AG04449 (cell line): ENCODE measurements at regions not wholly inside any gene's neighbourhood (a gene's known extent, or its start where the extent isn't known, plus 50 kb on each side); places are given as distances from the start of the nearest gene placed in this dataset.

Source experiments
- CTCF ChIA-PET: fragments of 350-600 bp; formaldehyde crosslinking; extraction: SDS; loops from one replicate; lab custom pipeline; 2021; ENCODE audit warnings: antibody characterized with exemption; lab: Yijun Ruan, JAX
- POLR2A ChIA-PET: fragments of 400-600, 350-600 bp; formaldehyde crosslinking; extraction: SDS; loops from one replicate; lab custom pipeline; 2020; ENCODE audit warnings: antibody characterized with exemption, inconsistent platforms; lab: Yijun Ruan, JAX
- DNase-seq: peaks from one replicate; pipeline ENCODE4 v3.0.0-alpha.2; 2010; ENCODE audit warnings: low read depth, low spot score
- H3K4me3 ChIP-seq: 2 replicates; pipeline ENCODE4 v1.5.1; 2011; ENCODE audit warnings: low read depth, mild to moderate bottlenecking, control low read depth, low read length
- CTCF ChIP-seq: IDR thresholded peaks from one replicate; pipeline ENCODE4 v1.5.1; 2011; ENCODE audit warnings: mild to moderate bottlenecking, moderate library complexity, low read length, control low read depth, inconsistent platforms; ENCODE audit not compliant: insufficient read depth; ENCODE audit errors: missing control alignments

GRCh38 chr3:182063742-182064141 is 352.0 kb downstream of the SOX2 start:
- CTCF ChIA-PET = no interaction called here
- no peak for DNase-seq
- H3K4me3 ChIP-seq = no peak overlapping the region
- no peak for TF ChIP-seq CTCF
- POLR2A ChIA-PET = no interaction called here

- POLR2A ChIA-PET = no interaction called here
- no peak overlapping the region for H3K4me3 ChIP-seq
- DNase-seq = no peak
- TF ChIP-seq CTCF = no peak
- CTCF ChIA-PET = no interaction called here
Measured at GRCh38 chr3:182067423-182067822, 355.7 kb downstream of the SOX2 start.

GRCh38 chr3:182078316-182078715 is 366.6 kb downstream of the SOX2 start:
- CTCF ChIA-PET = no interaction called here
- TF ChIP-seq CTCF = no peak
- DNase-seq = no peak
- POLR2A ChIA-PET = no interaction called here
- no peak overlapping the region for H3K4me3 ChIP-seq

GRCh38 chr3:182078929-182079328 is 367.2 kb downstream of the SOX2 start:
- ChIA-PET CTCF (no interaction called here), POLR2A (no interaction called here)
- no peak overlapping the region for H3K4me3 ChIP-seq
- no peak for TF ChIP-seq CTCF
- no peak for DNase-seq

- no peak for DNase-seq
- no peak for TF ChIP-seq CTCF
- POLR2A ChIA-PET = no interaction called here
- no peak overlapping the region for H3K4me3 ChIP-seq
- CTCF ChIA-PET = no interaction called here
Measured at GRCh38 chr3:182081096-182081495, 369.4 kb downstream of the SOX2 start.

- ChIA-PET POLR2A (no interaction called here), CTCF (no interaction called here)
- no peak overlapping the region for H3K4me3 ChIP-seq
- no peak for DNase-seq
- TF ChIP-seq CTCF = no peak
Measured at GRCh38 chr3:182083112-182083511, 371.4 kb downstream of the SOX2 start.
